Kidney glomerular epithelial cell (primary cell): ENCODE measurements at regions not wholly inside any gene's neighbourhood (a gene's known extent, or its start where the extent isn't known, plus 50 kb on each side); places are given as distances from the start of the nearest gene placed in this dataset.

Experiments
- DNase-seq: peaks from one replicate; lab custom pipeline; 2025; lab: John Stamatoyannopoulos, UW

DNA sequence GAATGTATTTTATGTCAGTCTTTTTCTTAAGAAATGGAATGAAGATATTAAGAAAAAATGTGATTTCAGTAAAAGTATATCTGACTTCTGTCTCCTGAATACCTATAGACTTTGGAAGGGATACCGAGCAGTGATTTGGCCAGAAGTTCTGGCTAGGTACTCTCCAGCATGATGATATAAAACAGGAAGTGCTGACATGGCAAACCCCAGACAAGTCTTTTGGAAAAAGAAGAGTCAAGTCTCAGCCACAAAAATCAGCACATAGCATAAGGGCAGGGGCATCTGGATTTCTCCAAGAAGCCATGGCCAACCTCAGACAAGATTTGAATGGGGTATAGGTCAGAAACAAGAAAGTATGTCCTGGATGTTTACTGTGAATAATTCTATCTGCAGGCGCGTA, 643.3 kb upstream of the ARRDC4 start:
- DNase-seq: no peak

DNA sequence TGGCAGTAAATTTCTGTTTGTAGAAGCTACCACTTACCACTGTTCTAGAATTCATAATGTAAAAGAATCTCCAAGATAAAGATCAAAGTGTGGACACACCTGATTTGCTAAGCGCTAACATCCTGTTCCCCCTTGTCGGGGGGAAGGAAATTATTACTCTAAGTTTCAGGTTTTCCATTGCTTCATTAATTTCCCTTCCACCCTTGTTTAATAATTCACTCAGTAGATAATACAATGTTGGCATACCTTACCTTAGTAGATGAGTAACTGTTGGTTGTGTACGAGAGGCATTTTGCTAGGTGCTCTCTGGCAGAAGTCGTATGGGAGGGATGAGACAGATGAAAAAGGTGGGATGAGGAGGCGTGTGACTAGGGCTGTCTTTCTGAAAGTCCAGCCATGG, 641.2 kb upstream of the ARRDC4 start:
- peak; percentile 88 for DNase-seq

DNA sequence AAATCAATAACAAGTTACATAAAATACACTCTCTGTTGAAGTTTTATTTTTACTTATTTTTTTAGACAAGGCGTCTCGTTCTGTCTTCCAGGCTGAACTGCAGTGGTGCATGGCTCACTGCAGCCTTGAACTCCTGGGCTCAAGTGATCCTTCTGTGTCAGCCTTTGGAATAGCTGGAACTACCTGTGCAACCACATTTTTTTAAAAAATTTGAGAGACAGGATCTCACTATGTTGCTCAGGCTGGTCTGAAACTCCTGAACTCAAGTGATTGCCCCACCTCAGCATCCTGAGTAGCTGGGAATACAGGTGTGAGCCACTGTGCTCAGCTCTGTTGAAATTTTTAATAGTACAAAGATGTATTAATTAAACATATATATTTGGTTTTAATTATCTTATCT, 614.3 kb upstream of the ARRDC4 start:
- DNase-seq: no peak

DNA sequence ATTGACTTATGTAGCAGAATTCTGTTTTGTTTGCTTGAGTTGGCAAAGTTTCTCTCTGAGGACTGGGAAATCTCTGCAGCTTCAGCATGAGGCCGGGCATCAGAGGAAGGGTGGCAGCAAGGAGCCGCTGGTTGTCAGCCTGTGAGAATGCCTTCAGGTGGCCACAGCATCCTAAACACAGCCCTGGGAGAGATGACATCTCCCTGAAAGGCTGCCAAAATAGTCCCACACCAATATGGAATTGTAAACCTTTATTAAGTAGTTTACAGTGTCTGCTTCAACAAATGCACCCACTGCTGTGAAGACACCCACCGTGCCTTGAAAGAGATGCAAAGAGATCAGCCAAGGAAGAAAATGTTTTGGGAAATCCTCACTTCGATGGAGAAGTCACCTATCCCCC, 609.7 kb upstream of the ARRDC4 start:
- no peak for DNase-seq

DNA sequence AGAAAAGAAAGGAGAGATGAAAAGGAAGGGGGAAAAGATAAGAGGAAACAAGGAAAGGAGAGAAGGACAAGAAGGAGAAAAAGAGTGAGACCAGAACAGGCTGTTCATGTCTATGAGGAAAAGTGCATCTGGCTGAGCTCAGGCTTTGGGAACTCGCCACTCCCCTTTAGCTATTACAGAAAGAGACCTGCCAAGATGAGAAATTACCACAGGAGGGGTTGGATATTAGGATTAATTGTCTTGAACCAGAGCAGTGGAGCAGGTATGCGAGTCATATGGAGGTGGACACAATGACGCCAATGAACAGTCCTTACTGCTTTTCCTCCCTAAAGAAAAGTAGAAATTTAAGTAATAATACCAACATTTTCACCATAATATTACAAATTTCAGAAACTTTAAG, 577.0 kb upstream of the ARRDC4 start:
- no peak for DNase-seq

DNA sequence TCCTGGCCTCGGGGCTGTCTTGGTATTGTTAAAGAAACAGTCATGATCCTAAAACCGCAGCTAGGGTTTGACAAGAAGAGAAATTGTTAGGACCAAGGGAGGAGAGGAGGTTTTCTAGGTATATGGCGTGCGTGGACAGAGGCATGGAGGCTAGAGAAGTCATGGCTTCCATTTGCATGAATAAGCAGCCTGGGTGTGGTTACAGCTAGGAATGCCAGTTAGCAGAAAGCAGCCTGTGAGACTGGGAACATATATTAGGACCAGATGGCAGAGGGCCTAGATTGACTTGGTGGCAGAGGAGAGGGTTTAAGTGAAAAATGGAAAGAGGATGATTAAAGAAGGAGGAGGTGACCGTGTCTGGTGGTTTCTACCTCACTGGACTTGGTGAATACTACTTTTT, 573.6 kb upstream of the ARRDC4 start:
- no peak for DNase-seq

DNA sequence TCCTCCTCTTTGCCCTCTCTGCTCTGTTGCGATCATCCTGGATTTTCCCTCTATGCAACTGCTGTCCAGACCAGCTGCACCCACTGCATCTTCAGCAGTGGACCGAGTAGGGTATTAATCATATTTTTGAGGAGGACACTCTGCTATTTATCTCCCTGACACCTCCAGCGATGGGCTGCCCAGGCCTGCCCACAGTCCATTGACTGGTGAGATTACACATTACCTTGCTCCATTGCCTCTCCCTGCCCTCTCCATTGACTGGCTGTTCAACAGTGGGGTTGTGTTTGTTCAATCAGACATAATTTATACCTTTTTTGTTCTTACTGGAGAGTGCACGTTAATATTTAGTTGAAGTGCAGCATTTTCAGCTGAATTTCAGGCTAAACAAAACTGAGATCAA, 559.3 kb upstream of the ARRDC4 start:
- DNase-seq: no peak

DNA sequence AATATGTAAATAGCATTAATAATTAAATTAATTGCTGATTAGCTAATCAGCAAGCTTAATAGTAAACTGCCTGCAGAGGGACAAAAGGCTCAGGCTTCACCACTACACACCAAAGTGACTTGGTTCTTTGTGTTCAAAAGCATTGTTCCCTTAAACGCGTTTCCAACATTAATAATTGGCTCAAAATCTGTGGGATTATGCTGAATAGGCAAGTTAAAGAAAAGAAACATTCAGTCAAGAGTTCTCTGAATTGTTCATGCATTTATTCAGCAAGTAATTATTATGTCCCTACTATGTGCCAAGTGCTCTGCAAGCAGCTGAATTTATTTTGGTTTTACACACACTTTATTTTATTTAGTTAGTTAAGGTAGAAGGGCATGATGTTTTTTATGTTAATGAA, 558.5 kb upstream of the ARRDC4 start:
- DNase-seq: no peak

DNA sequence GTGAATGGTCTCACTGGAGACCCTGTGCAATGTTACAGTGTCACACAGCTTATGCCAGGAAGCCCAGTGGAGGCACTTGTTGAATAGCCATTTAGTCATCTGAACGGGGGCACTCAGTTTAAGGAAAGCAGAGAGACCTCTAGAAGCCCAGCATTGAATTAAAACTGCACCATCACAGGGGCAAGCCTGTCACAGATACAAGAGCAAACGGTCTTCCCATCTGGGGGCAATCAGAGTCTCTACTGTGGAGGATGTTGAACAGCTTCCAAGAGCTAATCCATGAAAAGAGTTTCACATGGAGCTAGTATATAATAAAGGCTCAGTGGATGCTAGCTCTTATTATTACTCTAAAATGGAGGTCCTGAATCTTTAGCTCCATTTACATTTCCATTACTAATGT, 553.7 kb upstream of the ARRDC4 start:
- no peak for DNase-seq

DNA sequence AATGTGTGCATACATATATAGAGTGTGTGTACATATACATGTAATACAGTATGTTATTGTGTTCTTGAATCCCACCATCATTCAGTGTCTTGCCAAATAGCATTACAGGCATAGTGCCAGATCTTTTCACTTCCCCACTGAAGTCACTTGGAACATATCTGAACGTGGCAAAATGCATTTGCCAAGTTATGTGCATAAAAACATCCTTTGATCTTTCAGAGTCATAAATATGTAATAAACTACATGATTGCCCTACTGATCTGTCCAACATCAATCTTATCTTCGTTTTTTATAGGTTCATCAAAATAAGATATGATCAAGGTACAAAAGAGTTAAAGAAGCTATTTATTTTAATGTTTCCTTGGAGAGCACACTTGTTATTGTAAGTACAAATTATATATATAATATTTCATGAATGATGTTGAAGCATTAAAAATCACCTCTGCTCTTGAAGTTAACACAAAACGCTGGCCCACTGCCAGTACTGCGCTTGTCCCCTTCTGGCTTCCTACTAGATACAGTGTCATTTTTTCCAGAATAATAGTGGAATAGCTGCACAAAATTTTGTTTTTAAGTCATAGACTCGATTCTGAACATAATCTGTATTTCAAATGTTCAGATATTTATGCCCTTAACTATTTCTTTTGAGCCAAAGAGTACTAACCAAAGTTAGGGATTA, 549.5 kb upstream of the ARRDC4 start:
- DNase-seq: no peak

DNA sequence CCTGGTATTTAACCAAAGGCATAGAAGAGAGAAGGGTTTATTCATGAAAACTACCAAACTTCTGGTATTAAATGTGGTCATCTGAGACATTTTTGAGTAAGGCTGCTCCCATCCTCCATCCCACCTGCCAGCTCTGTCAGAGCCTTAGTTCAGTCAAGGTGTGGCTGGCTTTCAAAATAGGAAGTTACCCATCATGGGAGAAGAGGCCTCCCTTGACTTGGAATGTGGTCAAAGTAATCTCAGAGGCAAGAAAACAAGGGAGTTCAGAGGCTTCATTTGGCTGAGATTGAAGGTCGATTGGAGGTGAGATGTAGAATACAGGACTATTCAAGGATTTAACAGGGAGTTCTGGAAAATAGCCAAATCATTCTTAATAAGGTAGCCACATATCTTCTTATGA, 540.4 kb upstream of the ARRDC4 start:
- DNase-seq: no peak

DNA sequence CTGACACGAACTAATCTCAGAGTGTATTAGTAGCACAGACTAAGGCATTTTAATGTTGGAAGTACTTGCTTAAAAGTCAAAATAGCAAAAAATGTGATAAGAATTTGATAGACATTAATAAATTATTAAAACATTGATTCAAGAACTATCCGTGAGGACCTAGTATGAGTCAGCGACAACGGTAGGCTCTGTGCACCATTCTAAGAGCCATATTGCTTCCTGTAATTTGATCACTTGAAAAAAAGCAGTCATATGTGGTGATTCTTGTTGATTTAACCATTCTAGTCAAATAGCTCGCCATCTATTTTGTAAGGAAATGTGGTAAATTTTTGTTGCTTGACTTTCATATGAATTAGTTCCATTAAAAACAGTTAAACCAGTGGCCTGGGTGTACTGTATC, 534.9 kb upstream of the ARRDC4 start:
- DNase-seq: no peak

DNA sequence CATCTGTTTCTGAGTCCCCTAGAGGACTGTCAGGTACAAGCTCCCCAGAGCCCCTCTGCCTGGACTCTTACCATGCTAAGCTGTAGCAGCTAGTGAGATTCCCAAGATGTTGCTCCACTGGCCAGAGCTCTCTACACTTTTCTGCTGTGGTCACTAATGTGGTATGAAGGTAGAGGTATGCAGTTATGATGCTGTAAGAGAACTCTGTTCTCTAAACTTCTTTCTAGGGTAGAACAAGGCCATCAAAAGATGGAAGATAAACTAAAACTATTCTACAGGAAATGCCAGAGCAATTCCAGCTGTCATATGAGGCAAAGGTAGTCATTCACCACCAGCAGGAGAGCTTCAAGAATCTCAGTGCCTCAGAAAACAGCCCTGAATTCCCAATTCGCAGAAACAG, 517.4 kb upstream of the ARRDC4 start:
- DNase-seq: no peak

DNA sequence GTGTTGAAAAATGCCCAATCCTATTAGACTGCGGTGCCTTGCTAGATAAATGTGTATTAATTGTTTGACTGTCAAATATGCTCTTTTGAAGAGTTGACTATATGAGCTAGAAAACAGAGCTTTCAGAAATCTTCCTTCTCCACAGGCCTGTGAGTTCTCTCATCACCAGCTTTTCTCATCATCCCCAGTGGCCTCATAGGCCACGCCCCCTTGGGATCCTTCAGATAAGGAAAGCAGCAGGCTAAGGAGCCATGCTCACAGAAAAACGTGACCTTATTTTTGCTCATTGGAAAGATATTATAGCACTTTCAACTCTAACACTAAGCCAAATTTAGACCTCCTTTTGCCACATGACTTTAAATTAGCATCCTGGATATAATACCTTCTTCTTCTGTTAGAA, 514.4 kb upstream of the ARRDC4 start:
- no peak for DNase-seq

DNA sequence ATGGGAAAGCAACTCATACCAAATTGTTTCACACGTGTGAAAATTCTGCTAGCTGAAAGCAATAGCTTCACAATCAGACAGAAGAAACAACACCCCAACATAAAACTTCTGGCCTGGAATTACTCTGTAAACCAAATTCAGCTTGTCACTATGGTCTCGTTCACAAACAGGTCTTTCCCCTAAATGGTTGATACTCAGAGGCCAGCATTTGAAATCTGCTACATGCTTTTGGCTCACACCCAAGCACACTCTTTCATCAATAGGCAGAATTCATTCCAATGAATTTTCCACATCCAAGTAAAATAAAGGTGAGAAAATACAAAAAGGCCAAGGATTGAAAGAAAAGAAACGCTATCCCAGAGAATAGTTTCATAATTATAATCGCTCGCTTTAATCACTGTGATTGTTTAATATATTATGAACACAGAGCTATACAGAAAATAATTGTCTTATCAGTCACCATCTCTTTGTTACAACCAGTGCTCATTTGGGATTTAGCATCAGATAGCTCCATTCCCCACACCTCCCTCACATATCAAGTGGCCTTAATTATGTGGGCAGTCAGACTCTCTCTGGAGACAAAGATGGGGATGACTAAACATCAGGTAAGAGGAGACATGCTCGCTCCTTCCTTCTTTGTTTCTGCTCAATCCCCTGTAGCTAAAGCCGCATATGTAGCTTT, 503.8 kb upstream of the ARRDC4 start:
- no peak for DNase-seq

DNA sequence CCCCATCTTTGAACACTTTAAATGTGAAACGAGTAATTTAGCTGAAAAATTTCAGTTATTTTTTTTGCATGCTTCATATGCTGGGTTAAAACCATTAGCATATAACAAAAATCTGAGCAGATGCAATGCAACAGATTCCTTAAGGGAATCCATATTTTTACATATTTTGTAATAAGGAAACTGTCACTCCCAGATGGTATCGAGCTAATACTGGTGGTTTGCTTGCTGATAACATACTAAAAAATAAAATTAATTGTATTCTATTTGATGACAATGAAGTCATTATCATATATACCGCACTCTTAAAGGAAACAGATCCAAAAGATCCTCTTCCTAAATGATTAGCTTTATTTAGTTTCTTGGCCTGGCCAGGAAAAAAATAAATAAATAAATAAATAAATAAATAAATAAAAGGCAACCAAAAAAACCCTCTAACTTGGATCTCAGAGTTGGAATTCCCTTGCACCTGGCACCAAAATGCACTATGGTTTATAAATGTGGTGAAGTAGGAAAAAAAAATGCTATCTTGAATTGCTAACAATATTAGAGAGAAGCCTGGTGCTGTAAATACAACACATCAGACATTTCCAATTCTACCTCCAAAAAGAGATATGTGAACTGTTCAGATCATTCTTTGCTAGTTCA, 503.2 kb upstream of the ARRDC4 start:
- no peak for DNase-seq

DNA sequence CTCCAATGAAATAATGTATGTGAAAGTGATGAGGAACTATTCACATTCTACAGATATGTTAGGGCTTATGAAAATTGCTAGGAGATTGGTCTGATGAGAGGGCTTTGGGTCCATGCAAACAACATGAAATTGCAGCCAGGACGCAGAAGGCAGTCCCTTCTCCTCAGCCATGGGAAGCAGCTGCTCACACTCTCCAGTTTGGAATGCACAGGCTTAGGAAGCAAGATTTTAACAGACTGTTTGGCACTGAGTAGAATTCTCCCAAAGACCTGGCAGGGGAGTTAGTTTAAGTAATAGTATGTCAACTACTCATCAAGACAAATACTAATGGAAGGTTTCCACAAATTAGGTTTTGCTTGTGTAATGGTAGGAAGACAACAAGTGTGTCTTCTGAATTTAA, 500.7 kb upstream of the ARRDC4 start:
- DNase-seq: no peak

DNA sequence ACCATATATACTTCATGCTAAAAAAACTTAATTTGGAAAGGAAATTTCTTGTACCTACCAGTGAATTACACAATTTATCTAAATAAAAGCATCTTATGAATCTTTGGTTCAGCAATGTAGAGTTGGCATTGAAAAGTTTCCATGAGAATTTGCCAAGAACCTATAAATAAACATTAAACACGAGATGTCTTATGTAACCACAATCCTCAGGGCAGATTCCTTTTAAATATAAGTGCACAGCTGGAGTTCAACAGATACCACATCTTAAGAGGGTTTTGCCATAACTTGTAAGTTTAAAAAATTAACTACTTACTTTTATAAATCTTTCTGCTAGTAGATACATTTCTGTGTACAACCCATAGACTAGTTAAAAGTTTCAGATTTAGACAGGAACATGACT, 499.3 kb upstream of the ARRDC4 start:
- DNase-seq: no peak

DNA sequence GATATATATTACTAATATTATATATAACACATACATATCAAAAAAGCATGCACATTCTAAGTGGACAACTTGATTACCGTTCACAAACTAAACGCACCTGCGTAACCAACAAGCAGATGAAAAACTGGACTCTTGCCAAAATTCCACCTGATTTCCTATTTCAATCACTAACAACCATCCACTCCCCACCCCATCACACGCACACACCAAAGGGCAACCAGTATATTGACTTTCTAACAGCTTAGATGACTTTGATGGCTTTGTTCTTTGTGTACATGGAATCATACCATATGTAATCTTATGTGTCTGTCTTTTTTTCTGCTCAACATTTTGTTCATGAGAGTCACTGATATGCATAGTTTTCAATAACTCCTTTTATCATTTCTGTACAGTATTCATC, 496.8 kb upstream of the ARRDC4 start:
- DNase-seq: no peak

DNA sequence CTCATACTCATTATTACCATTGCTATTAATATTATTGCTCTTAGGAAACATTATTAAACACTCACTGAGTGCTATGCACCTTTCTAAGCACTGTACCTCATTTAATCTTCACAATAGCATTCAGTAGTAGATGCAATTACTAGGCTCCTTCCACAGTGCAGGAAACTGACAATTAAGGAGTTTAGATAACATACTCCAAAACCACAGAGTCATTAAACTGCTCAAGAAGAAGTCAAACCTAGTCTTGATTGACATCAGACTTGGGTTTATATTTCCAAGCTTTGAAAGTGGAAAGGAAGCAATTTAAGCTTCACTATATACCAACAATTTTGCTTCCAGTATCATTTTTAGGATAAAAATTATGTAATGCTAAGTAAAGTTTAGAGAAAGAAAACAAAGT, 490.1 kb upstream of the ARRDC4 start:
- no peak for DNase-seq

DNA sequence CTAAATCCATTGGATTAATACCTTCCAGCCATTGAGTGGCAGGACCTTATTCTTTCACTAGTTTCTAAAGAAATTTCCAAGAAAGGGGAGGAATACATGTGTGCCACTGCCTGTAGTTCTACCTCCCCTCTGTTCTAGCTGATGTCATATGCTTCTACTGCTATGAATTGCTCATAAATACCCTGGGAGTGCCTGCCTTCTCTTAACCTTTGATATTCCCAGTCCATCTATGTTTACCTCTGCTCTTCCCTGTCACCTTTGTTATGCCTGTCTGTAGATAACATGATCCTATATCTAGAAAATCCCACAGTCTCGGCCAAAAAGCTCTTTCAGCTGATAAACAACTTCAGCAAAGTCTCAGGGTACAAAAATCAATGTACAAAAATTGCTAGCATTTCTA, 486.9 kb upstream of the ARRDC4 start:
- no peak for DNase-seq

DNA sequence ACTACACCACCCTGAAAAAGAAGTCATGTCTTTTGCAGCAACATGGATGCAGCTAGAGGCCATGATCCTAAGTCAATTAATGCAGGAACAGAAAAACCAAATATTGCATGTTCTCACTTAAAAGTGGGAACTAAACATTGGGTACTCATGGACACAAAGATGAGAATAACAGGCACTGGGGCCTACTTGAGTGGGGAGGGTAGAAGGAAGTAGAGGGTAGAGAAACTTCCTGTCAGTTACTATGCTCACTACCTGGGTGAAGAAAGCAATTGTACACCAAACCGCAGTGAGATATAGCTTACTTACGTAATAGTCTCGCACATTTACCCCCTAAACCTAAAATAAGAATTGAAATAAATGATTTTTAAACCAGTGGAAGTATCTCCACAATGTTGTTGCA, 480.5 kb upstream of the ARRDC4 start:
- no peak for DNase-seq

DNA sequence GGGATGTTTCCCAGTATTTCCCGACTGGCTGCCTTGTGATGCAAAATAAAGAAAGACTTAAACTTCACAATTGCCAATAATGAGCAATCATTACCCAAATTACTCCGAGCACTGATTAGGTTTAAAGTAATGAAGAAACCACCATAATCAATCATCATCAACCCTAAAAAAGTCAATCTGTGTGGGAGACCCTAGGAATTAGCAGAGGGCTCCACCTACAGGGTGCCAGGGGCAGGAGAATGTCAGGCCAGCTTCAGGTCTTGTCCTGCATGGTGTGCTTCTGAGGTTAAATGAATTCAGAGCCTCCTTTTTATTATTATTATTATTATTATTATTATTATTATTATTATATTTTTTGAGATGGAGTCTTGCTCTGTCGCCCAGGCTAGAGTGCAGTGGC, 478.0 kb upstream of the ARRDC4 start:
- no peak for DNase-seq

DNA sequence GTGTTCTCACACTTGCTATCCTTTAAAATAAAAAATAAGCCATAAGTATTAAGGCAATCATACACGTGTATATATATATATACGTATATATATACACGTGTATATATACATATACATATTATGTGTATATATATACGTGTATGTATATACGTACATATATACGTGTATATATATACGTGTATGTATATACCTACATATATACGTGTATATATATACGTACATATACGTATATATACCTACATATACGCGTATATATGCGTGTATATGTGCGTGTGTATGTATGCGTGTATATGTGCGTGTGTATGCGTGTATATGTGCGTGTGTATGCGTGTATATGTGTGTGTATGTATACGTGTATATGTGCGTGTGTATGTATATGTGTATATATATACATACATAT, 477.3 kb upstream of the ARRDC4 start:
- no peak for DNase-seq
